ENCODE measurements at regions not wholly inside any gene's neighbourhood (a gene's known extent, or its start where the extent isn't known, plus 50 kb on each side); places are given as distances from the start of the nearest gene placed in this dataset.

GRCh38 chr16:73601911-73602310 lies 554.0 kb upstream of the ZFHX3 start:
- no peak for TF ChIP-seq CTCF (IDR thresholded peaks at IDR 0.05; ENCODE audit: low read depth, low read length, poor library complexity, severe bottlenecking)
- no peak for TF ChIP-seq EZH2phosphoT487 (IDR thresholded peaks at IDR 0.05; ENCODE audit: borderline replicate concordance, low read length)

All from DOHH2 (cell line).